Hematopoietic multipotent progenitor cell treated with erythropoietin and hydrocortisone succinate and interleukin-3 and kit ligand, for 6 days (in vitro differentiated cells): ENCODE measurements at regions not wholly inside any gene's neighbourhood (a gene's known extent, or its start where the extent isn't known, plus 50 kb on each side); places are given as distances from the start of the nearest gene placed in this dataset.

Experiments
- DNase-seq: peaks from one replicate; pipeline ENCODE4 v3.0.0-alpha.2; 2015

DNA sequence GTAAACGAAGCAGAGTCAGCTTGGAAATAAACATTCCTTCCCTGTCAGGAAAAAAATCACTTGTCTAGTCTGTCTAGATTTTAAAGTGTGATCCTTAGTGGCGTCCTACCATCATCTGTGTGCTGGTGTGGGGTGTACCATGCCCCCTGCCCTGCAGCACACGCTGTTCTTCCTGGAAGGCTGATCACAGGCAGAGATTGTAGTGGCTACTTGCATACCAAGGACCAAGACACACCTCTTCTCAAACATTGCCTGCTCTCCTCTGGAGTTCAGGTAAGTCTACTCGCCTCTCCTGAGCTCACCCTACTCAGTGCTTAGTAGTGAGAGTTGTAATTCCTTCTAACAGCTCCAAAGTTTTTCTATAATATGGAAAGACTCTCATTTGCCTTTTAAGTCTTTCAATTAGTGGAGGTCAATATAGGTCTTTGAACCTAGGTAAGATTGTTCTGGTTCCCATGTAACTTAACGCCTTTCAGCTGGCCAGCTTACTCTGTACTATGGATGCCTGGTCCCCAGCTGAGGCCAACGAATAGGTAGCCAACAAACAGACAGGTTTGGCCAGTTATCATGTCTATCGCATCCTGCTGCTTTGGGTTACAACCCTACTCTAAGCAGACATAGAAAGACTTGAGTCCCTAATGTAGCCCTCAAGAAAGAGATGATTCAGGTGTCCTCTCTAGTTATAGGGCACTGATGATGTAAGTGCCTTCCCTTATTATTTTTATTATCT, 55.4 kb downstream of the XCL1 start:
- no peak for DNase-seq

DNA sequence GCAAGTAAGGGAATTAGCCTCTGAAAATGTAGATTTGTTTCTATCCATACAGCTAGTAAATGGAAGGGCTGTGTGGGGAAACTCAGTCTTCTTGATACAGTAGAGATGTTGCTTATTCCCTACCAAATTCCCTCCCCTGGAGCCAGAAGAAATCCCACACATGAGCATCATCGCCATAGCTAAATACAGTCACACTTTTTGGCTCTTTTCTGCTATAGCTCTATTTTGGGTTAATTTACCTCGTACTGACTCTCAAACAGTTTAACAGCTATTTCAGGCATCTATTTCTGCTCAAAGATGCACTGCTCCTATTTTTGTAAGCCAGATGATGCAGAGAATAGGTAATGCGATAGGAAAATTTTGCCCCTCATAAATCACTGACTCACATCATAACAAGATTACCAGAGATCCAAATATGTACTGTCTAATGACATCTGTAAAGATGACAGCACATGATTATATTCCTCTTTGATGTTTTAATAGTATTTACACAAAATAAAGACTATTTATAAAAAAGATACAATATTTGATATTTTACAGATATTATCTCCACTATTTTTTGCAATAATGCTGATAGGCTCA, 58.6 kb downstream of the XCL1 start:
- no peak for DNase-seq

DNA sequence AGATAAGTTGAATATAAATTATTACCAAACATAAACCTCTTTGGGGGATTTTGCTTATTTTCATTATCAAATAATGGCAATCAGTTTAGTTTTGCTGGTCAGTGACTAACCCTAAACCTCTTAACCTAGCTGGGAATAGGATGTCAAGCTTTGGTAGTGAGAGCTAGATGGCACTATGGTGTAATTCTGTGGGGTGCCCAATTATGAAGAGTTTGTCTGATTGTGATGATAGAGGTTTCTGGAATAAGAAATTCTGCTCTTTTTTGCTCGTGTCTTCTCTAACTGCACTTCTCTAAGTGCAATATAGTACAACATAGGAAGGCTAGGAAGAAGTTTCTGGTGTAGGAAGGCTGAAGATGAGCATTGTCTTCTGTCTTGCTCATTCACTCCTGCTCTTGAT, 59.8 kb downstream of the XCL1 start:
- peak; percentile 4 for DNase-seq

DNA sequence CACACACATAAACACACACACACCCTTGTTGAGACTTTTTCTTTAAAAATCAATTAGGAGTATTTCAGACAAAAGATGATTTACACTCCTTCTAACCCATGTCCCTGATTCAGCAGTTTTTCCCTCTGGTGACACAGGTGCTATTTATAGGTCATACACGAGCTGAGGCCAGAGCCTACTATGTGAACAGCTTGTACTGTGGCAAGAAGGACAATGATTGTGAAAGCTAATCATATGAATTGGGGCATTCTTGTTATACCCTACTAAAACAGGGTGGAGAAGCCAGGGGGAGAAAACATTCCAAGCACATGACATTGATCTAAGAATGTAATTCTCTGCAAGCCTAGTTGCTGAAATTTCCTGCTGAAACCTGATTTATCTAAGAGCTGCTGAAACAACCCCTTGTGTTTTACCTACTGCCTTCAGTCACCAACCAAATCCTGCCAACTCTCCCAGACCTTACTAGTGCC, 60.3 kb downstream of the XCL1 start:
- DNase-seq = no peak

DNA sequence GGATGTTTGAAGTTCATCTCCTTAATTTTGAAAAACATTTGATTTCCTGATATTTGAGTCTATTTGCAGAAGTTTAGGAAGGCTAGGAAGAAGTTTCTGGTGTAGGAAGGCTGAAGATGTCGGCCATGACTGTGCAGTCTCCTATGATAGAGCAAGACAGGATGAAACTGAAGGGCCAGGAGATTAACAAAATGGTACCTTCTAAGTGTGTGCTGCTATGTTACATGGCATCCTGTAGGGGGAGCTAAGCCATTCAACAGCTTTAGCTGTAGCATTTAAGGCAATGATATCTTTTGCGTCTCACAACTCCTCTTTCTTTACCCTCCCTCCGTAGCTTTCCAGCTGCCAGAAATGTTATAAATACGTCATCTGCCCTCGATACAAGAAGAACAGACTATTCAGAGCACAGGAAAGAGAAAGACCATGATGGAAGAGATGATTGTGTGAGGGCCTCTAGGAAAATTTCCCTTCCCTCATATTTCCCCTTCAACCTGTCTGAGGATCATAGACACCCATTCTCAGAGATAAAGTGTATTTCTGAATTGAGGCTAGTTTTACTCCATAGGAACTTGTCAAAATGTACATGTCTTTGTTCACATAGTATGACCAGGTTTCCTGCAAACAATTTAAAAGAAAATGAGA, 61.1 kb downstream of the XCL1 start:
- DNase-seq = peak; percentile 73

DNA sequence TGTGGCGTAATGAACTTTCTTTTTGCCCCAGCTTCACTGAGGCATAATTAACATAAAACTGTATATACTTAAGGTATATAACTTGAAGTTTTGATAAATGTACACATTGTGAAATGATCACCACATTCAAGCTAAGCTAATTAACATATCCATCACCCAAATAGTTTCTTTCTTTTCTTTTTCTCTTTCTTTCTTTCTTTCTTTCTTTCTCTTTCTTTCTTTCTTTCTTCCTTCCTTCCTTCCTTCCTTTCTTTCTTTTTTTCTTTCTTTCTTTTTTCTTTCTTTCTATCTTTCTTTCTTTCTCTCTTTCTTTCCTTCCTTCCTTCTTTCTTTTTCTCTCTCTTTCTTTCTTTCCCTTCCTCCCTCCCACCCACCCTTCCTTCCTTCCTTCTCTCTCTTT, 62.5 kb downstream of the XCL1 start:
- DNase-seq = no peak

DNA sequence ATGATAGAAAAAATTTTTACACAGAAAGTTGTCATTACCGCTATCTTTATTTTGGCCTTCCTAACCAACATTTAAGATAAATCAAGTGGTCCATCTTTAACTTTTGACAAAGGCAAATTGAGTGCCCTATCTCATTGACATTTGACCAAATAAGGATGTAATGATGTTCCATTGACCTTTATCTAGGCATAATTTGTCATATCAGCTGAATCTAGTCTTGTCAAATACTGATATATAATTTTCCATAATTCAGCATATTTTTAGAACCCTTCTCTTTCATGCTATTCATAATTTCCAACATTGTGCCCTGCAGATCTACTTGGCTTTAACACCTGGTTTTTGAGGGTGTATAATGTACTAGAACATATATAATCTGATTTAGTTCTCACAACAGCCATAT, 63.8 kb downstream of the XCL1 start:
- no peak for DNase-seq

DNA sequence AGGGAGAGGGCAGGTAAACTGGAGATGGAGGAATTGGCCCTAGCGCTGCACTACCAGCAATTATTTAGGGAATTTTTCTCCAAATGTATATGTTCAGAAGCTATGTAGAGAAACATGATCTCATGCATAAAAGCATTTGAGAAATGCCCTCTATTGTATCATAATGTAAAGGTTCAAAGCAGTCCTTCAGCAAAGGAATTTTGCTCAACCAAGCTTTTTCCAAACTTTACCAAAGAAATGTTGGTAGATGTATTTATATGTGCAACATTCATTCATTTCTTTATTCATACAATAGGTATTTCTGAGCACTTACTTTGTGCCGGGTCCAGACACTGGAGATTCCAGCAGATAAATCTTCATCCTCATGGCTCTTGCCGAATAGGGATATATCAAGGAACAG, 64.4 kb downstream of the XCL1 start:
- no peak for DNase-seq

DNA sequence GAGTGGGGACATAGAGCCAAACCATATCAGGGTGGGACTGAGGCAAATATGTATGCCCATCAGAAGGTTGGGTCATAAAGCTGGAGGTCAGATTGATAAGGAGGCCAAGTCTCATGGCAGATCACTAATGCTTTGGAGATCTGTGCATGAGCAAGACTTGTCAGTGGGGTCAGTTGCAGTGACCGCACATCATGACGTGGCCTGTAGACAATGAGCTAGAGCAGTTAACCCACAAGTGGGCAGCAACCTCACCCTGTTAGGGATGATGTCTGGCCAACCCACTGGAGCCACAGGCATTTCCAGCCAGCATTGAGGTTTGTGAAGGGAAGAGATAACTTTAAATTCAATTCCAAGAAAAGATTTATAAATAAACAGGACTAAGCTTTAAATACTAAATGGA, 66.7 kb downstream of the XCL1 start:
- no peak for DNase-seq
